ENCODE measurements at regions not wholly inside any gene's neighbourhood (a gene's known extent, or its start where the extent isn't known, plus 50 kb on each side); places are given as distances from the start of the nearest gene placed in this dataset.

DNA sequence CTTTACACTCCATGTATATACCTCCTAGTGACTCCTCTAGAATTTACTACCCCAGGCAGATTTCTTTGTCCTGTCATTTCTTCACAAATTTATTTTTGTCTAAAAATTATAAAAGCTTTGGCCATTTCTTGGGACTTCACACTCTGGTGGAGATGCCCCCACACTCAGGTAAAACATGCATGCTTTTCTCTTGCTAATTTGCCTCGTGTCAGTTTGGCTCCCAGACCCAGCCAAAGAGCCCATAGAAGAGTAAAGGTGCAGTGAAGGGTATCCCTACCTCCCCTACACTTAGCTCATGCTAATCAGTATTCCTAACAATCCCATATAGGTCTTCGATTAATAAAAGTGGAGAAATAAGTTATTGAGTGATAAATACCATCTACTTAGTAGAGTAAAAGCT, 256.5 kb upstream of the KRR1 start:
- no peaks in the 10 kb centered on the region for H3K36me3 ChIP-seq (ENCODE audit: control insufficient read depth, insufficient read depth, low read length)
- no peak for DNase-seq
- no peaks in the 10 kb centered on the region for H3K9me3 ChIP-seq (ENCODE audit: control insufficient read depth, low read length)
- H3K4me1 ChIP-seq (ENCODE audit: control insufficient read depth, insufficient read depth, low read length, poor library complexity, severe bottlenecking), result no peaks in the 10 kb centered on the region
- H3K27ac ChIP-seq (ENCODE audit: insufficient read depth, low read length, poor library complexity, severe bottlenecking), result no peak overlapping the region
- H3K27me3 ChIP-seq (replicated peaks; ENCODE audit: control insufficient read depth, insufficient read depth, low read length, poor library complexity, severe bottlenecking), result no peaks in the 10 kb centered on the region
- no peak overlapping the region for H3K4me3 ChIP-seq (ENCODE audit: insufficient read depth, low read depth, low read length, poor library complexity, severe bottlenecking)

DNA sequence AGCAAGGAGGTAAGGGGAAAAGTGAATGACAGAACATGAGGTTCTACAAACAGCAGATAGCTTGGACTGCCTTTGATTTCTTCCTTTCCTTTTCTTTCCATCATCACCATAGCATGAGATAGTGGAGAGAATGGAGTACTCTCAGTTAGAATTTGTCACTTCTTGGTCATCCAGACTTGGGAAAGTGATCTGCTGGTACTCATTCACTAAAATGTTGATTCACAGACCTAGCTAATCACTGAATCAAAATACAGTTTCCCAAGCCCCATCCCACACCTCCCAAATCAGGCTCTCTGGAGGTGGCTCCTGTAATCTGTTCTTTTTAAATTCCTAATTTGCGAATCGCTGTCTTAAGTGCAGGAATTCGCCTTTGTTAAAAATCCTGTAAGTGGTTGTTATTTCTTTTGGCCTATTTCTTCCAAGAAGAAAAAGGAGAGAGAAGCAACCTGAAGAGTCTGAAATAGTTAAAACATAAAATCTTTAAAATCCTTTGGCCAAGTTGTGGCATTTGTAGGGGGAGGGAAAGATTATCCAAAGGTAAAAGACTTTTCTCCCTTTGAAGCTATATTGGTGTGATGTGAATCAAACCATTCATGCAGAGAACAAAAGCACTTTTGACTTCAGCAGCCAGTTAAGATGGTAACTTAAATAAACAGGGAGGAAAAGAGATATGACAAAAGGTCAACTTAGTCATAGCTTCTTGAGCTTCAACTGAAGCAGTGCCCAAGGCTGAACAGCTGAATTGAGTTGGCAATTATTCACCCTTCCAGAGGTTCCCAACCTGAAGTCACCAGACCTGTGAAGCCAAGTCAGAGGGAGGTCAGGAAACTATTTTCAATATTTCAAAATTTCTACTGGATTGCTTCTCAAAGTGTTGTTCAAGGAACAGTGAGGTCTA, 255.1 kb upstream of the KRR1 start:
- Histone ChIP-seq H3K36me3 (ENCODE audit: control insufficient read depth, insufficient read depth, low read length) (no peaks in the 10 kb centered on the region), H3K27ac (ENCODE audit: insufficient read depth, low read length, poor library complexity, severe bottlenecking) (no peak overlapping the region), H3K4me1 (ENCODE audit: control insufficient read depth, insufficient read depth, low read length, poor library complexity, severe bottlenecking) (no peaks in the 10 kb centered on the region), H3K4me3 (ENCODE audit: insufficient read depth, low read depth, low read length, poor library complexity, severe bottlenecking) (no peak overlapping the region), H3K9me3 (ENCODE audit: control insufficient read depth, low read length) (no peaks in the 10 kb centered on the region), H3K27me3 (replicated peaks; ENCODE audit: control insufficient read depth, insufficient read depth, low read length, poor library complexity, severe bottlenecking) (no peaks in the 10 kb centered on the region)
- DNase-seq, result no peak

DNA sequence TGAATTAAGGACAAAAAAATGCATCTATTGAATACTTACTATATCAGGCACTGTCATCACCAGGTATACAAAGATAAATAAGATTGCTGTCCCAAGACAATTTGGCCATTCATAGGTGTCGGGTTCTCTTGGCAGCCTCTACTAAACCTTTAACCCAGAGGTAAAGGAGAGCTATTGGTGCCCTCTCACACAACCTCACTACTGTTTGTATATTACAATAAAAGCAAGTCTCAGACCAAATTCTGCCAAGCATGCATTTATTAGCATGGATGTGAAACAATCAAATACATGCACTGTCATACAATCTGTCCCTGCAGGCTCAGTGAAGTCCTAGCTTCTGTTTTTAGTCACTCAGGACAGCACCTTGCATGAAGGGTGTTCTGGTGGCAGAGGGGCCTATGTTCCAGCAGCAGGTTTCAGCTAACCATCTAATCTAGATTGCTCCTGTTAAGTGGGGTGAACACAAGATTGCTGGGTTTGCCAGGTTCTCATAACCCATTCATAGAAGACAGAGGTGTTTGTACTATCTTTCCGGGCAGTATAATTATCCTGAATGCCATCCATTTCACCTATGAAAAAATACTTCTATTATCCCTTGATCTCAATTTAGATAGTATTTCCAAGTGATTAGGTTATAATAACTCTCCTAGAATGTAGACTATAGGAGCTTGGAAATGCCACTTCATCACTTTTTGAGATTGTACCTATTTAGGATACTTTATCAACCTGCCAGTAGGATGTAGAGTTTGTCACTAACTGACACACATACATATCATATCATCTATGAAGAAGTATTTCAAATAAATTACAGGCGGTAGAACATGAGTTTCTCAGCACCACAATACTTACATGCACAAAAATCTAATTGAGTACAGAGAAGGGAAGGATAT, 254.0 kb upstream of the KRR1 start:
- Histone ChIP-seq H3K27me3 (replicated peaks; ENCODE audit: control insufficient read depth, insufficient read depth, low read length, poor library complexity, severe bottlenecking) (no peaks in the 10 kb centered on the region), H3K4me1 (ENCODE audit: control insufficient read depth, insufficient read depth, low read length, poor library complexity, severe bottlenecking) (no peaks in the 10 kb centered on the region), H3K4me3 (ENCODE audit: insufficient read depth, low read depth, low read length, poor library complexity, severe bottlenecking) (no peak overlapping the region), H3K27ac (ENCODE audit: insufficient read depth, low read length, poor library complexity, severe bottlenecking) (no peak overlapping the region), H3K36me3 (ENCODE audit: control insufficient read depth, insufficient read depth, low read length) (no peaks in the 10 kb centered on the region), H3K9me3 (ENCODE audit: control insufficient read depth, low read length) (no peaks in the 10 kb centered on the region)
- no peak for DNase-seq

DNA sequence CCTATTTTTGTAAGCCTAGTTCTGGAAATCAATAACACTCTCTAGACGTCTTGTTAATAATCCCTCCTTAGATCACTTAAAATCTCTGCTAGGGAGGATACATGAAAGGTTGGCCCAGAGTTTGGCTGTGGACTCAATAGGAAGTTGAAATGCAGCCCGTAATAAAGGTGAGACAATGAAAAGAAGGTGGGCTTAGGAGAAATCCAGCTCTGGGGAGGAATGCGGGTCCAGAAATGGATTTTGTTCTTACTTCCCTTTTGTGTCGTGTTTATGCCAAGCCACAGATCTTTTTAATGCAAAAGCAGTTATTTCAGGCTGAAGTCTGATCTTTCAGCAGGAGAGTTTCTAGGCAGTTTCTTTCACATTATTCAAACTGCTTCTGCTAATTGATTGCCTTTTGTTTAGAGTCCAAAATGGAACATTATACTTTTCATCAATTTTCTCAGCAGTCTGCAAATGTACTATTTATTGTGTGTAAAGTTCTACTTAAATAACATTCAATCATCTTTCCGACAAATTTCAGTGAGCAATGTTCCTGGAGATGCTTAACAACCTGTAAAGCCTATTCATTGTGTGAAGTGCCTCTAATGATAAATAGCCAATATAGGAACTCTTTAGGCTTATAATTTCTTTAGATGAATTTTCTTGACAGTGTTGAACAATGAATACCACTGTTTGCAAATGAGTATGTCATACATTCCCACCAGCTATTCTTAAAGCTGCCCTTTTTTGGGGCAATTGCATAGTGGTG, 252.9 kb upstream of the KRR1 start:
- no peak for DNase-seq
- Histone ChIP-seq H3K4me1 (ENCODE audit: control insufficient read depth, insufficient read depth, low read length, poor library complexity, severe bottlenecking) (no peaks in the 10 kb centered on the region), H3K27ac (ENCODE audit: insufficient read depth, low read length, poor library complexity, severe bottlenecking) (no peak overlapping the region), H3K9me3 (ENCODE audit: control insufficient read depth, low read length) (no peaks in the 10 kb centered on the region), H3K4me3 (ENCODE audit: insufficient read depth, low read depth, low read length, poor library complexity, severe bottlenecking) (no peak overlapping the region), H3K27me3 (replicated peaks; ENCODE audit: control insufficient read depth, insufficient read depth, low read length, poor library complexity, severe bottlenecking) (no peaks in the 10 kb centered on the region), H3K36me3 (ENCODE audit: control insufficient read depth, insufficient read depth, low read length) (no peaks in the 10 kb centered on the region)

DNA sequence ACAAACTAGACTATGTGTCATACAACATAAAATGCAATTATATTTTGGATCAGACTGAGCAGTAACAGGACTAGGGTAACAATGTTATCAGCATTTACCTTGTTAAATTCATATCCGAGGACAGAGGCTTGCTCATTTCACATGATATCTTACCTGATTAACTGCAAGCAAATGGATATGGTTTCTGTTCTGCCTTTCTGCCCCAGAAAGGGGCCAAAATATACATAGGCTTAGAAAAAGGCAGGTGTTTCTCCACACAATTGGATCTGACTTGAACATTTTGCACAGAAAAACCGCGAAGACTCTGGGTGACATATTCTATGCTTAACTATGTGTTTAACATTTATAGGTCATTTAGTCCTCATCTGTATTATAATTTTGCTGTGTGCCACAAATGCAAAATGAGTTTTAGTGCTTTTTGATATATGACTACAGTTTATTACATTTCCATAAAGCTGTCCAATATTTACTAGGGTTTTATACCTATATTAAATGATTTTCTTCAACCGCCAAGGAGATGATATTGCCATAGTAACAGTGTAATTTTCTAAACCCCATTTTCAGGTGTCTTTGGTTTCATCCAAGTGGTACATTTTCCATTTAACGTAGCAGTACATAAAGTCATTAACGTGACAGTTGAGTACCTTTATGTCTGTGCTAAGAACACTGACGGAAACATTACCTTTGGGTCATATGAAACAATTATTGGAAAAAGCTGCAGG, 249.3 kb upstream of the KRR1 start:
- Histone ChIP-seq H3K9me3 (ENCODE audit: control insufficient read depth, low read length) (no peaks in the 10 kb centered on the region), H3K27me3 (replicated peaks; ENCODE audit: control insufficient read depth, insufficient read depth, low read length, poor library complexity, severe bottlenecking) (no peaks in the 10 kb centered on the region), H3K36me3 (ENCODE audit: control insufficient read depth, insufficient read depth, low read length) (no peaks in the 10 kb centered on the region), H3K4me1 (ENCODE audit: control insufficient read depth, insufficient read depth, low read length, poor library complexity, severe bottlenecking) (no peaks in the 10 kb centered on the region), H3K4me3 (ENCODE audit: insufficient read depth, low read depth, low read length, poor library complexity, severe bottlenecking) (no peak overlapping the region), H3K27ac (ENCODE audit: insufficient read depth, low read length, poor library complexity, severe bottlenecking) (no peak overlapping the region)
- no peak for DNase-seq

DNA sequence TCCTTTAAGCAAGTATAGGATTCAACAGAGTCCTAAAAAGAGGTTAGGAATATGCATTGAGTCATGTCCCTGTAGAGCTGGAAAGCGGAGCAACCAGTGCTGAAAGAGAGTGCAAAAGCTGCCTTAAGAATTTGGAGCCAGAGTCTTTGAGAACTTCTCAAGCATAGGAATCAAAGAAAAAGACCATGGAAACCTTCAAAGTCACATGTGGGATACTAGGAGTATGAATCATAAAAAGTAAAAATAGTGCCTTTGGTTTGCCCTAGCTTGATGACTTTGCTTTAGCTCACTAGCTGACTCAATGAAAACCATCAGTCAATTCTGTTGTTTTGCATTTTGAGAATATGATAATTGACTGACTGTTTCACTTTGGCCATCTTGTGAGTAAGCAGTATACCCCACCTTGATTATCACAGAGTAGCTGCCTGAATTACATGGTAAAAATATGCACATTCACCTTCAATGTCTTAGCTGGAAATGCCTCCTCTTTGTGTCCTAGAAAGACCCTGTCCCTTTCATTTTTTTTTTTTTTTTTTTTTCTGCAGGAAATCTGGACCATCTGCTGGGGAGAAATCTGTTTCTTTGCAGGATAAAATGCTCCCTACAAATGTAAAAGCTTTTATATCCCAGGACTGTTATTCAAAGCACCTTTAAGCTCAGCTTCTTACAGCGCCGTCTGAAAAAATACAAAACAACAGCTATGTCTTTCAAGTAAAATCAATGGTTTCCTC, 248.6 kb upstream of the KRR1 start:
- Histone ChIP-seq H3K27ac (ENCODE audit: insufficient read depth, low read length, poor library complexity, severe bottlenecking) (no peak overlapping the region), H3K27me3 (replicated peaks; ENCODE audit: control insufficient read depth, insufficient read depth, low read length, poor library complexity, severe bottlenecking) (no peaks in the 10 kb centered on the region)
- no peak for DNase-seq

DNA sequence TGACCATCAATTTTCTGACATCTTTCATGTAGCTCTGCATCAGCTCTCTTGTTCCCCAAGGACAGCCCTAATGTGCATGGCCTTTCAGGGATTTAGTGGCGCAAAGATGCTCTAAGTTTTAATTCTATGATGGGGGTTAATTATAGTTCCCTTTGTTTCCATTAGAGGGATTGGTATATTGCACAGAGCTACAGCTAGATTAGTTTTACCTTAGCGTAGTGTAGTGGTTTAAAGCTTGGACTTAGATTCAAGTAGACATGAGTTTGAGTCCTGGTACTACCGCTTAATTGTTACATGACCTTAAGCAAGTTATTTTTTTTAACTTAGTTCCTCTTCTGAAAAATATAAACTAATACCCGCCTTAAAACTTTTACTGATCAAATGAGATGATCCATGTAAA, 247.8 kb upstream of the KRR1 start:
- DNase-seq, result no peak
- H3K27me3 ChIP-seq (replicated peaks; ENCODE audit: control insufficient read depth, insufficient read depth, low read length, poor library complexity, severe bottlenecking), result no peaks in the 10 kb centered on the region
- no peaks in the 10 kb centered on the region for H3K36me3 ChIP-seq (ENCODE audit: control insufficient read depth, insufficient read depth, low read length)
- H3K4me3 ChIP-seq (ENCODE audit: insufficient read depth, low read depth, low read length, poor library complexity, severe bottlenecking), result no peak overlapping the region
- no peak overlapping the region for H3K27ac ChIP-seq (ENCODE audit: insufficient read depth, low read length, poor library complexity, severe bottlenecking)
- no peaks in the 10 kb centered on the region for H3K9me3 ChIP-seq (ENCODE audit: control insufficient read depth, low read length)
- no peaks in the 10 kb centered on the region for H3K4me1 ChIP-seq (ENCODE audit: control insufficient read depth, insufficient read depth, low read length, poor library complexity, severe bottlenecking)

More for the DNA sequence above, 248.6 kb upstream of the KRR1 start:
- H3K36me3 ChIP-seq (ENCODE audit: control insufficient read depth, insufficient read depth, low read length), result no peaks in the 10 kb centered on the region
- H3K4me3 ChIP-seq (ENCODE audit: insufficient read depth, low read depth, low read length, poor library complexity, severe bottlenecking), result no peak overlapping the region
- no peaks in the 10 kb centered on the region for H3K9me3 ChIP-seq (ENCODE audit: control insufficient read depth, low read length)
- H3K4me1 ChIP-seq (ENCODE audit: control insufficient read depth, insufficient read depth, low read length, poor library complexity, severe bottlenecking), result no peaks in the 10 kb centered on the region

DNA sequence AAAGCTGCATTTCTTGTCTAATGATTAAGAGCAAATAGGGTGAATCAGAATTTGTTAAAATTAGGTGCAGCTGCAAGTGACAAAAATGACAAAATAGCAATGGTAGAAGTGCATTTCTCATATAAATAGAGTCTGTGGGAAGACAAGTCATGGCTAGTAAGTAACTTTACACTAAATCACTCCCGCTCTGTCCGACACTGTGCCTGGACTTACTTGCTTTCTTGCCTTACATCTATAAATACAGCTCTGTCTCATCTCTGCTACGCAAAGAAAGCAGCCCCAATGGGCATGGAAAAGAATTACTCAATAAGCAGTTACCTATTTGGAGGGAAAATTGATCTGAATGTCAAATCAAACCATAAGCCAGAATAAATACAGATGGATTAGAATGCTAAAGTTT, 245.4 kb upstream of the KRR1 start:
- no peak overlapping the region for H3K27ac ChIP-seq (ENCODE audit: insufficient read depth, low read length, poor library complexity, severe bottlenecking)
- DNase-seq, result no peak
- no peaks in the 10 kb centered on the region for H3K9me3 ChIP-seq (ENCODE audit: control insufficient read depth, low read length)
- no peaks in the 10 kb centered on the region for H3K4me1 ChIP-seq (ENCODE audit: control insufficient read depth, insufficient read depth, low read length, poor library complexity, severe bottlenecking)
- no peak overlapping the region for H3K4me3 ChIP-seq (ENCODE audit: insufficient read depth, low read depth, low read length, poor library complexity, severe bottlenecking)
- no peaks in the 10 kb centered on the region for H3K36me3 ChIP-seq (ENCODE audit: control insufficient read depth, insufficient read depth, low read length)
- no peaks in the 10 kb centered on the region for H3K27me3 ChIP-seq (replicated peaks; ENCODE audit: control insufficient read depth, insufficient read depth, low read length, poor library complexity, severe bottlenecking)

DNA sequence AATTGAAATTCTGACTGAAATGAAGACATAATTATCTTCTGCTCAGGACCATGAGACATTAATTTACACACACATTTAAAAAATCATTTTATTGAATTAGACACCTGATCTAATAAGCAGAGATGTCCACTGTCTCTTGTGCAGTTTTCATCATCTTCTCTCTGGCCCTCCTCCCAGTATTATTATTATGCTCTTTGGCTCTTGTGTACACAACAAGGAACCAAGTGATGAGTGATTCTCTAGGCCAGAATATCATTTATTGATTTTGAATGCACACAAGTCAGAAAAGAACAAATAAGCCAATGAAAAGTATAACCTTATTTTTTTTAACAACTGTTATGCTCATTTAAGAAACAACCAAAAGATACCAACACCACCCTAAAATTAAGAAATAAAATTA, 244.7 kb upstream of the KRR1 start:
- Histone ChIP-seq H3K4me1 (ENCODE audit: control insufficient read depth, insufficient read depth, low read length, poor library complexity, severe bottlenecking) (no peaks in the 10 kb centered on the region), H3K36me3 (ENCODE audit: control insufficient read depth, insufficient read depth, low read length) (no peaks in the 10 kb centered on the region), H3K27me3 (replicated peaks; ENCODE audit: control insufficient read depth, insufficient read depth, low read length, poor library complexity, severe bottlenecking) (no peaks in the 10 kb centered on the region), H3K27ac (ENCODE audit: insufficient read depth, low read length, poor library complexity, severe bottlenecking) (no peak overlapping the region), H3K9me3 (ENCODE audit: control insufficient read depth, low read length) (no peaks in the 10 kb centered on the region), H3K4me3 (ENCODE audit: insufficient read depth, low read depth, low read length, poor library complexity, severe bottlenecking) (no peak overlapping the region)
- no peak for DNase-seq

Measured in effector memory CD4-positive, alpha-beta T cell (primary cell).